ENCODE measurements at regions not wholly inside any gene's neighbourhood (a gene's known extent, or its start where the extent isn't known, plus 50 kb on each side); places are given as distances from the start of the nearest gene placed in this dataset.

GRCh38 chr15:31442226-31442625 is 115.6 kb downstream of the KLF13 start:
- H3K4me3 ChIP-seq (ENCODE audit: low read length): no peak overlapping the region
- H3K4me1 ChIP-seq (ENCODE audit: control insufficient read depth, insufficient read depth, low read length): peaks cover 35% of the 10 kb centered on the region
- no peaks in the 10 kb centered on the region for H3K9me3 ChIP-seq (replicated peaks; ENCODE audit: low read length)
- H3K4me2 ChIP-seq (ENCODE audit: low read length): peak overlapping the region; percentile 59
- H3K36me3 ChIP-seq (ENCODE audit: insufficient read depth, low read length): no peaks in the 10 kb centered on the region
- H3K27me3 ChIP-seq (ENCODE audit: control insufficient read depth, insufficient read depth, low read length): no peaks in the 10 kb centered on the region
- peak overlapping the region; percentile 58 for H3K9ac ChIP-seq (ENCODE audit: low read depth, low read length)

DNA sequence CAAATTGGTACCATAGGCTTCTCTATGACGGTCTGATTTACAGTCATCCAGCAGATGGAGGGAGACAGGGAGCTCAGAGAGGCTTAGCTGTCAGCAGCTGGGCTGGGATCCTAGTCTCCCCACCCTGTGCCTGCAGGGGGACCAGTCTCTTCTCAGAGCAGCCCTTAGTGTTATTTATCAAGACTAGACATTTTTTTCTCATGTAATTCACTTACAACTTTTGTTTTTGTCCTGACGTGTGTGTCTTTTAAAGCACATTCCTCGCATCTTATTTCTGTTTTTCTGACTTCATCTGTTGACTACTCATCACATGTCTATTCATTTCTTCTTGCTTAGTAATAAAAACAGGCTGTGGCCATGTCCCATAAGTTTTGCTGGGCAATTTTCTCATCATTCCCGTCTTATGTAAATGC is 116.1 kb downstream of the KLF13 start:
- no peaks in the 10 kb centered on the region for H3K27me3 ChIP-seq (ENCODE audit: control insufficient read depth, insufficient read depth, low read length)

DNA sequence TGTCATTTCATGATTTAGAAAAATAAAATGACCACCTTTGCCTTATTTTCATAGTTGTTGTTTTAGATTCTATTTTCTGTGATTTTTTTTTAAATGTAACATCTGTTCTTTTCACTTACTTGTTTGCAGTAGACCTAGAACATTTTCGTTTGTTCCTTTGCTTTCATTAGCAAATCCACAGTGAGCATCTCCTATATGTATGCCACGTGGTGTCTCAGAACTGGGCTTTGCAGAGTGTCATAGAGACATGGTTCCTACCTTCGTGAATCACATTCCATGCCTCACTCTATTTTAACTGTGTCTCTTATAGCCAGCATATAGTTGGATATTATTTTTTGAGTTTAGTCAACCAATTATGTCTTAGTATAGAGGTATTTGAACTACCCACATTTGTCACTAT is 118.2 kb downstream of the KLF13 start:
- Histone ChIP-seq H3K4me1 (ENCODE audit: control insufficient read depth, insufficient read depth, low read length) (peaks cover 35% of the 10 kb centered on the region), H3K36me3 (ENCODE audit: insufficient read depth, low read length) (no peaks in the 10 kb centered on the region), H3K27me3 (ENCODE audit: control insufficient read depth, insufficient read depth, low read length) (peaks cover 13% of the 10 kb centered on the region), H3K4me2 (ENCODE audit: low read length) (no peak overlapping the region), H3K4me3 (ENCODE audit: low read length) (no peak overlapping the region), H3K9ac (ENCODE audit: low read depth, low read length) (no peak overlapping the region), H3K9me3 (replicated peaks; ENCODE audit: low read length) (no peaks in the 10 kb centered on the region)

More for the DNA sequence above, 116.1 kb downstream of the KLF13 start:
- H3K4me3 ChIP-seq (ENCODE audit: low read length): no peak overlapping the region
- peak overlapping the region; percentile 59 for H3K4me2 ChIP-seq (ENCODE audit: low read length)
- H3K4me1 ChIP-seq (ENCODE audit: control insufficient read depth, insufficient read depth, low read length): peaks cover 35% of the 10 kb centered on the region
- peak overlapping the region; percentile 63 for H3K9ac ChIP-seq (ENCODE audit: low read depth, low read length)
- no peaks in the 10 kb centered on the region for H3K36me3 ChIP-seq (ENCODE audit: insufficient read depth, low read length)
- no peaks in the 10 kb centered on the region for H3K9me3 ChIP-seq (replicated peaks; ENCODE audit: low read length)

DNA sequence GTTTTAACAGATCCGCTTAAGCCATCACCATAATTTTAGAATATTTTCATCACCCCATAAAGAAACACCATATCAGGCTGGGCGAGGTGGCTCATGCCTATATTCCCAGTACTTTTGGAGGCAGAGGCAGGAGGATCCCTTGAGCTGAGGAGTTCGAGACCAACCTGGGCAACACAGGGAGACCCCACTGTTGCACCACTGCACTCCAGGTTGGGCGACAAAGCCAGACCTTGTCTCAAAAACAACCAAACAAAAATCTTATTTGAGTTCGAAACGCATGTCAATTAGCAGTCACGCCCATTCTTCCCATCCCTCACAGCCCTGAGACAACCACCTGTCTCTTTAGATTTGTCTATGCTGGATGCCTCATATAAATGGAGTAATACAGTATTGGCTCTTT is 119.9 kb downstream of the KLF13 start:
- H3K4me2 ChIP-seq (ENCODE audit: low read length): no peak overlapping the region
- peaks cover 13% of the 10 kb centered on the region for H3K27me3 ChIP-seq (ENCODE audit: control insufficient read depth, insufficient read depth, low read length)
- H3K4me1 ChIP-seq (ENCODE audit: control insufficient read depth, insufficient read depth, low read length): peaks cover 23% of the 10 kb centered on the region
- H3K9ac ChIP-seq (ENCODE audit: low read depth, low read length): no peak overlapping the region
- no peak overlapping the region for H3K4me3 ChIP-seq (ENCODE audit: low read length)
- no peaks in the 10 kb centered on the region for H3K9me3 ChIP-seq (replicated peaks; ENCODE audit: low read length)
- H3K36me3 ChIP-seq (ENCODE audit: insufficient read depth, low read length): no peaks in the 10 kb centered on the region

- peaks cover 10% of the 10 kb centered on the region for H3K4me1 ChIP-seq (ENCODE audit: control insufficient read depth, insufficient read depth, low read length)
- H3K4me2 ChIP-seq (ENCODE audit: low read length): no peak overlapping the region
- no peak overlapping the region for H3K9ac ChIP-seq (ENCODE audit: low read depth, low read length)
- peaks cover 13% of the 10 kb centered on the region for H3K27me3 ChIP-seq (ENCODE audit: control insufficient read depth, insufficient read depth, low read length)
- H3K36me3 ChIP-seq (ENCODE audit: insufficient read depth, low read length): no peaks in the 10 kb centered on the region
- H3K4me3 ChIP-seq (ENCODE audit: low read length): no peak overlapping the region
- no peaks in the 10 kb centered on the region for H3K9me3 ChIP-seq (replicated peaks; ENCODE audit: low read length)
These were observed 121.4 kb downstream of the KLF13 start for GRCh38 chr15:31447931-31448634.

GRCh38 chr15:31448635-31448979 is 122.0 kb downstream of the KLF13 start:
- peaks cover 16% of the 10 kb centered on the region for H3K27me3 ChIP-seq (ENCODE audit: control insufficient read depth, insufficient read depth, low read length)
- no peak overlapping the region for H3K4me3 ChIP-seq (ENCODE audit: low read length)
- H3K9ac ChIP-seq (ENCODE audit: low read depth, low read length): no peak overlapping the region
- no peak overlapping the region for H3K4me2 ChIP-seq (ENCODE audit: low read length)
- no peaks in the 10 kb centered on the region for H3K9me3 ChIP-seq (replicated peaks; ENCODE audit: low read length)
- peaks cover 5% of the 10 kb centered on the region for H3K4me1 ChIP-seq (ENCODE audit: control insufficient read depth, insufficient read depth, low read length)
- H3K36me3 ChIP-seq (ENCODE audit: insufficient read depth, low read length): no peaks in the 10 kb centered on the region

- Histone ChIP-seq H3K27me3 (ENCODE audit: control insufficient read depth, insufficient read depth, low read length) (peaks cover 18% of the 10 kb centered on the region), H3K4me1 (ENCODE audit: control insufficient read depth, insufficient read depth, low read length) (peaks cover 9% of the 10 kb centered on the region), H3K9ac (ENCODE audit: low read depth, low read length) (no peak overlapping the region), H3K9me3 (replicated peaks; ENCODE audit: low read length) (no peaks in the 10 kb centered on the region), H3K4me3 (ENCODE audit: low read length) (no peak overlapping the region), H3K36me3 (ENCODE audit: insufficient read depth, low read length) (no peaks in the 10 kb centered on the region), H3K4me2 (ENCODE audit: low read length) (no peak overlapping the region)
These were observed 126.2 kb downstream of the KLF13 start for GRCh38 chr15:31452595-31453557.

DNA sequence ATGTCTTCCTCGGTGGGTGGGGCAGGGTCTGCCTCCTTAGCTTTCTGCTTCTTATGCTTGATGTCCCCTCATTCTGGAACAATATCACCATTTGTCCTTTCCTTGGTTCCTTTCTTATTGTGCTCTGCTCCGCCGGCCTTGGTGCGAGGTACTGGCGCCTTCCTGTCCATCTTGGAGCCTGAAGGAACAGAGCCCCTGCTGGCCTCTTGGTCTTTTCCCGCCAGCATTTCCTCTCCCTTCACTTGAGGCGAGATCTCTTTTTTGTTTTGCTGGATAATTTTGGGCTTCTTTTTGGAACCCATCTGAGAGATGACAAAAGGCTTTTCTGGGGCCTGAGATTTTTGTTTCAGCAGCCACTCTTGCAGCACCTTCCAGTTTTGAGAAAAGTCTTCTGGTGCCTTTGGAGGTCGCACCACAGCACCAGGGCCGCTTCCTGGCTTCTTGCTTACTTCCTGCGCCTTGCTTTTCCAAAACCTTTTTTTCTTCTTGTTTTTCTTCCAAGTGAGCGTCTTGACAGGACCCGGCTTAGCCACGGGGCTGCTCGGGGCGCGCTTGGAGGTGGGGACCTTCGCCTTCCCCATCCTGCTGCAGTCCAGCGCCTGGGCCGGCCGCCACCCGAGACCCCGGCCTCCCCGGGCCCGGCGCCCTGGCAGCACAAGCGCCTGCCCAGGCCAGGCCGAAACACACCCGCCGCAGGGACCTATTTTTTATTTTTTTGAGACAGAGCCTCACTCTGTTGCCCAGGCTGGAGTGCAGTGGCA is 127.1 kb downstream of the KLF13 start:
- Histone ChIP-seq H3K4me2 (ENCODE audit: low read length) (no peak overlapping the region), H3K9ac (ENCODE audit: low read depth, low read length) (no peak overlapping the region), H3K4me1 (ENCODE audit: control insufficient read depth, insufficient read depth, low read length) (peaks cover 10% of the 10 kb centered on the region), H3K9me3 (replicated peaks; ENCODE audit: low read length) (no peaks in the 10 kb centered on the region), H3K27me3 (ENCODE audit: control insufficient read depth, insufficient read depth, low read length) (peaks cover 19% of the 10 kb centered on the region), H3K4me3 (ENCODE audit: low read length) (no peak overlapping the region), H3K36me3 (ENCODE audit: insufficient read depth, low read length) (no peaks in the 10 kb centered on the region)

DNA sequence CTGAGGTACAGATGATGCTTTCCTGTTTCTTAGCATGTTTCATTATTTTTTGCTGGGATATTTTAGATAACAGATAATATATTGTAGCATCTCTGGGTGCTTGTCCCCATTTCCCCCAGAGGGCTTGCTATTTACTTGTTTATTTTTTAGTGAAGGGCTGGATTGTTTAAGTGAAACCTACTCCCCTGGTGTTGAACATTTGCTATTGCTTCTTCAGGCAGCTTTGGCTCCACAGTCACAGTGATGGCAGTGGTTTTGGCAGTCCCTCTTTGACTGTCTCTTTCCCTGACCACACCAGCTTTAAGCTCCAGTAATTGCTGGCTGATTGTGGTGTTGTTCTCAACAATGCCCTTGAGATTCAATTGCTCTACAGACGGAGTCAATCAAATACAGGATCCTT is 128.9 kb downstream of the KLF13 start:
- no peak overlapping the region for H3K9ac ChIP-seq (ENCODE audit: low read depth, low read length)
- H3K4me2 ChIP-seq (ENCODE audit: low read length): no peak overlapping the region
- no peak overlapping the region for H3K4me3 ChIP-seq (ENCODE audit: low read length)
- peaks cover 23% of the 10 kb centered on the region for H3K27me3 ChIP-seq (ENCODE audit: control insufficient read depth, insufficient read depth, low read length)
- no peaks in the 10 kb centered on the region for H3K9me3 ChIP-seq (replicated peaks; ENCODE audit: low read length)
- H3K4me1 ChIP-seq (ENCODE audit: control insufficient read depth, insufficient read depth, low read length): peaks cover 10% of the 10 kb centered on the region
- H3K36me3 ChIP-seq (ENCODE audit: insufficient read depth, low read length): no peaks in the 10 kb centered on the region

DNA sequence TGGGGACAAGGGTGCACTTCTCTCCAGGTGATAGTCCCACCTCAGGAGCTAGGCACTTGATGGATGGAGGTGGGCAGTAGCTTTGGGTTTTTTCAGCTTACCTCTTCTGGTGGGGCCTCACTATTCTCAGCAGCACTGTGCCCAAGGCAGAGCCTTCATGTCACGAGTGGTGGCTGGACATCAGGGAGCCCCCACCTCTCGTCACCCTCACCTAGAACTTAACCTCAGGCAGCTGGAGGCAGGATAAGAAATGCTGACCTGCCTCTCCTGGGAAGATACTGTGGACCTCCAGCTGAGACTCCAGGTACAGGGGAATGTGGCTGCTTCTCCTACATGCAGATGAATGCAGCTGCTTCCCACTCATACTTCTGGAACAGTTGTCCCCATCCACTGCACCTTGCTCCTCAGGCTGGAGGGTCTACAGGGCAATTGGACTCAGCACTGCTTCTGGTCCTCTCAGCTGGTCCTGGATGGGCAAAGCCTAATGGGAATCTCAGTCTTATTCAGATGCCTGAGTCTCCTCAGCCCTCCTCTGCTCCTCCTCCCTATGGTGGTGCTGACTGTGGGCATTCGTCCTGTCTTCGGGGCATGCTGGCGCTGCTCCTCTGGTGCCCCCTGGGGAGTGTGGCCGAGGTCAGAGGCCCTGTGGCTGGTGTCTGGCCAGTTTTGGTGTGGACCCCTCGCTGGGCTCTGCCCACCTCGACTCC is 129.9 kb downstream of the KLF13 start:
- no peak overlapping the region for H3K9ac ChIP-seq (ENCODE audit: low read depth, low read length)
- peaks cover 33% of the 10 kb centered on the region for H3K27me3 ChIP-seq (ENCODE audit: control insufficient read depth, insufficient read depth, low read length)
- H3K36me3 ChIP-seq (ENCODE audit: insufficient read depth, low read length): no peaks in the 10 kb centered on the region
- no peak overlapping the region for H3K4me2 ChIP-seq (ENCODE audit: low read length)
- H3K4me3 ChIP-seq (ENCODE audit: low read length): no peak overlapping the region
- H3K4me1 ChIP-seq (ENCODE audit: control insufficient read depth, insufficient read depth, low read length): peaks cover 10% of the 10 kb centered on the region
- no peaks in the 10 kb centered on the region for H3K9me3 ChIP-seq (replicated peaks; ENCODE audit: low read length)

GRCh38 chr15:31457161-31457560 is 130.5 kb downstream of the KLF13 start:
- Histone ChIP-seq H3K27me3 (ENCODE audit: control insufficient read depth, insufficient read depth, low read length) (peaks cover 38% of the 10 kb centered on the region), H3K4me1 (ENCODE audit: control insufficient read depth, insufficient read depth, low read length) (peaks cover 10% of the 10 kb centered on the region), H3K9ac (ENCODE audit: low read depth, low read length) (no peak overlapping the region), H3K36me3 (ENCODE audit: insufficient read depth, low read length) (no peaks in the 10 kb centered on the region), H3K9me3 (replicated peaks; ENCODE audit: low read length) (no peaks in the 10 kb centered on the region), H3K4me2 (ENCODE audit: low read length) (peak overlapping the region; percentile 46), H3K4me3 (ENCODE audit: low read length) (no peak overlapping the region)

Measured in skeletal muscle satellite cell (primary cell).